GM12878 (cell line): ENCODE measurements at regions not wholly inside any gene's neighbourhood (a gene's known extent, or its start where the extent isn't known, plus 50 kb on each side); places are given as distances from the start of the nearest gene placed in this dataset.

Source experiments
- CREB1 ChIP-seq: IDR thresholded peaks from 2 replicates; pipeline ENCODE4 v1.6.1; 2012; ENCODE audit warnings: low read depth, mild to moderate bottlenecking, inconsistent platforms
- HDGF ChIP-seq: fragments of 450-650 bp; IDR thresholded peaks from 2 replicates; pipeline ENCODE4 v1.6.1; 2016; ENCODE audit warnings: antibody characterized with exemption
- JUND ChIP-seq: IDR thresholded peaks from 2 replicates; pipeline ENCODE4 v1.6.1; 2012; ENCODE audit warnings: low read depth, mild to moderate bottlenecking, low read length, improper control_type of control experiment, moderate library complexity
- POLR2AphosphoS5 ChIP-seq: IDR thresholded peaks from 2 replicates; pipeline ENCODE4 v1.6.1; 2011; ENCODE audit warnings: mild to moderate bottlenecking, low read length, inconsistent platforms
- RFX5 ChIP-seq: IDR thresholded peaks from 2 replicates; pipeline ENCODE4 v1.6.1; 2011; ENCODE audit warnings: low read depth, low read length, improper control_type of control experiment
- TF ChIP-seq, protein P1 (sequence below): fragments of 450-650 bp; IDR thresholded peaks from 2 replicates; pipeline ENCODE4 v1.6.1; 2016; ENCODE audit warnings: mild to moderate bottlenecking
- TF ChIP-seq, protein P2 (sequence below), 3 experiments: IDR thresholded peaks in 2 of 3; conservative IDR thresholded peaks in 1 of 3; 2 replicates each; pipeline ENCODE4 v1.5.1; 2011; ENCODE audit warnings: low read depth in 3 of 3, low read length in 3 of 3, mild to moderate bottlenecking in 3 of 3, control low read depth in 2 of 3, moderate library complexity in 2 of 3, inconsistent platforms in 1 of 3, mixed read lengths in 1 of 3; ENCODE audit not compliant: control insufficient read depth in 2 of 3, insufficient read depth in 1 of 3; ENCODE audit errors: extremely low read depth in 1 of 3
- TF ChIP-seq, protein P3 (sequence below): IDR thresholded peaks from 2 replicates; pipeline ENCODE4 v1.6.1; 2012; ENCODE audit warnings: low read depth, low read length, improper control_type of control experiment

DNA sequence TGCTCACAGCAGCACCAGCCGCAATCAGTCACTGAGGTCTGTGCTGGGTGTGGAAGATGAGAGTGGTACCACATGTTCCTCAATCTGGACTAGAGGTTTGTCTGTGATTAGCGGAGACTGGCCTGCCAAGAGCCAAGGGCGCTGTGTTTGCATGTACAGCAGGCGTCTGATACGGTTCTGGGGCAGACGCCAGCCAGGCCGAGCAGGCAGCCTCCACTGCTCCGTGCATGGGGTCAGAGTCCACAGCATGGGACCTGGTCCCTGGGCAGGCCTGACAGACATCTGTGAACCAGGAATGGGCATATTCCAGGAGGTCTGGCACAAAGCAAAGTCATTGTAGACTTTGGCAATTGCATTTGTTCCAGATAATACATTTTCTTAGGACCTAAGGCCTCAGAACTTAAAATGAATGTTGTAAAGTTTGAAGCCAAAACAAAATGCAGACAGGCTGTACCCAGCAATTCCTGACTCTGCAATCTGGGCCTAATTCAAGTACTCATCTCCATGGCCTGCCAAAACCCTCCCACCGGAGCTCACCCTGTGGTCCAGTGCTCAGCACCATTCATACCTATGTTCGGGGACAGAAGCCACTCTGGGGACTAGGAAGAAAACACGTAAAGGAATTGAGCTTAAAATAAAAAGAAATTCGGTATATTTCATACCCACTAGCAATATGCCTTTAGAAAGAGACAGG, 50.0 kb upstream of the FAM20C start:
- TF ChIP-seq, protein P1, sequence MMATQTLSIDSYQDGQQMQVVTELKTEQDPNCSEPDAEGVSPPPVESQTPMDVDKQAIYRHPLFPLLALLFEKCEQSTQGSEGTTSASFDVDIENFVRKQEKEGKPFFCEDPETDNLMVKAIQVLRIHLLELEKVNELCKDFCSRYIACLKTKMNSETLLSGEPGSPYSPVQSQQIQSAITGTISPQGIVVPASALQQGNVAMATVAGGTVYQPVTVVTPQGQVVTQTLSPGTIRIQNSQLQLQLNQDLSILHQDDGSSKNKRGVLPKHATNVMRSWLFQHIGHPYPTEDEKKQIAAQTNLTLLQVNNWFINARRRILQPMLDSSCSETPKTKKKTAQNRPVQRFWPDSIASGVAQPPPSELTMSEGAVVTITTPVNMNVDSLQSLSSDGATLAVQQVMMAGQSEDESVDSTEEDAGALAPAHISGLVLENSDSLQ = no peak
- TF ChIP-seq, protein P2, sequence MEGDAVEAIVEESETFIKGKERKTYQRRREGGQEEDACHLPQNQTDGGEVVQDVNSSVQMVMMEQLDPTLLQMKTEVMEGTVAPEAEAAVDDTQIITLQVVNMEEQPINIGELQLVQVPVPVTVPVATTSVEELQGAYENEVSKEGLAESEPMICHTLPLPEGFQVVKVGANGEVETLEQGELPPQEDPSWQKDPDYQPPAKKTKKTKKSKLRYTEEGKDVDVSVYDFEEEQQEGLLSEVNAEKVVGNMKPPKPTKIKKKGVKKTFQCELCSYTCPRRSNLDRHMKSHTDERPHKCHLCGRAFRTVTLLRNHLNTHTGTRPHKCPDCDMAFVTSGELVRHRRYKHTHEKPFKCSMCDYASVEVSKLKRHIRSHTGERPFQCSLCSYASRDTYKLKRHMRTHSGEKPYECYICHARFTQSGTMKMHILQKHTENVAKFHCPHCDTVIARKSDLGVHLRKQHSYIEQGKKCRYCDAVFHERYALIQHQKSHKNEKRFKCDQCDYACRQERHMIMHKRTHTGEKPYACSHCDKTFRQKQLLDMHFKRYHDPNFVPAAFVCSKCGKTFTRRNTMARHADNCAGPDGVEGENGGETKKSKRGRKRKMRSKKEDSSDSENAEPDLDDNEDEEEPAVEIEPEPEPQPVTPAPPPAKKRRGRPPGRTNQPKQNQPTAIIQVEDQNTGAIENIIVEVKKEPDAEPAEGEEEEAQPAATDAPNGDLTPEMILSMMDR (IDR thresholded peaks at IDR 0.05 in 2 of 3, conservative IDR thresholded peaks at IDR 0.05 in 1 of 3; ENCODE audit: control insufficient read depth in 2 of 3, extremely low read depth in 1 of 3, insufficient read depth in 1 of 3, low read depth in 3 of 3, low read length in 3 of 3) = no peak
- TF ChIP-seq CREB1 (no peak), JUND (no peak), RFX5 (no peak), POLR2AphosphoS5 (no peak), HDGF (no peak)
- TF ChIP-seq, protein P3, sequence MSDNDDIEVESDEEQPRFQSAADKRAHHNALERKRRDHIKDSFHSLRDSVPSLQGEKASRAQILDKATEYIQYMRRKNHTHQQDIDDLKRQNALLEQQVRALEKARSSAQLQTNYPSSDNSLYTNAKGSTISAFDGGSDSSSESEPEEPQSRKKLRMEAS = no peak
